ENCODE measurements at regions not wholly inside any gene's neighbourhood (a gene's known extent, or its start where the extent isn't known, plus 50 kb on each side); places are given as distances from the start of the nearest gene placed in this dataset.

GRCh38 chr1:224795591-224795990, 133.9 kb upstream of the DNAH14 start:
- TF ChIP-seq ZNF366 (tag by site-specific recombination; conservative IDR thresholded peaks at IDR 0.05) = no peak
- TF ChIP-seq PATZ1 (tag by site-specific recombination; IDR thresholded peaks at IDR 0.05) = no peak
- no peak for TF ChIP-seq ZNF670 (tag by site-specific recombination; IDR thresholded peaks at IDR 0.05; ENCODE audit: low read depth)
- no peak for TF ChIP-seq CTCF (tag by site-specific recombination; IDR thresholded peaks at IDR 0.05)
- no peak for TF ChIP-seq MEIS1 (CRISPR knock-in tag; IDR thresholded peaks at IDR 0.05; ENCODE audit: borderline replicate concordance)
- no peak for TF ChIP-seq ZNF221 (tag by site-specific recombination; IDR thresholded peaks at IDR 0.05; ENCODE audit: borderline replicate concordance)
- TF ChIP-seq KLF9 (tag by site-specific recombination; IDR thresholded peaks at IDR 0.05; ENCODE audit: low read depth) = no peak
- no peak for TF ChIP-seq KLF16 (tag by site-specific recombination; IDR thresholded peaks at IDR 0.05)
- no peak for TF ChIP-seq OVOL3 (tag by site-specific recombination; IDR thresholded peaks at IDR 0.05)
- TF ChIP-seq ZFP37 (tag by site-specific recombination; IDR thresholded peaks at IDR 0.05) = no peak
- no peak for TF ChIP-seq PRDM4 (tag by site-specific recombination; IDR thresholded peaks at IDR 0.05)
- TF ChIP-seq ZNF146 (tag by site-specific recombination; IDR thresholded peaks at IDR 0.05) = no peak
- no peak for TF ChIP-seq ZNF558 (tag by site-specific recombination; IDR thresholded peaks at IDR 0.05)
- no peak for TF ChIP-seq ZNF184 (tag by site-specific recombination; IDR thresholded peaks at IDR 0.05)

Measured in HEK293 (cell line).